ENCODE measurements at regions not wholly inside any gene's neighbourhood (a gene's known extent, or its start where the extent isn't known, plus 50 kb on each side); places are given as distances from the start of the nearest gene placed in this dataset.

DNA sequence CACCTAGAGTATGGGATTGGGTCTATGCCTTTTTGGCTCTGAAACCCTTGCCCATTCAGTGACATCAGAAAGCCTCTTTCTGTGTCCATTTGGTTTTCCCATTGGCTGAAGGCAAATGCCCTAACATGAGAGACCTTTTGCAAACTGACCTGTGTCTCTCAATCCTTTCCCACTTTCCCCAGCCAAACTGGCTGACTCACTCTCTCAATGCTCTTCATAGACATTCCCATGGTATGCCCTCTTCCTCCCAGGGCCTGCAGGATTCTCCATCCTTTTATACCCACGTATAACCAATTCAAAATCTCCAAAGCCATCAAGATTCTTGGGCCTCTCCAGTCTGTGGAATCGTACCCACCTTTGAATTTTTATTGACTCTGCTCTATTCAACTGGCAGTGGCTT is 563.3 kb downstream of the GATA3 start:
- TF ChIP-seq, protein P1, sequence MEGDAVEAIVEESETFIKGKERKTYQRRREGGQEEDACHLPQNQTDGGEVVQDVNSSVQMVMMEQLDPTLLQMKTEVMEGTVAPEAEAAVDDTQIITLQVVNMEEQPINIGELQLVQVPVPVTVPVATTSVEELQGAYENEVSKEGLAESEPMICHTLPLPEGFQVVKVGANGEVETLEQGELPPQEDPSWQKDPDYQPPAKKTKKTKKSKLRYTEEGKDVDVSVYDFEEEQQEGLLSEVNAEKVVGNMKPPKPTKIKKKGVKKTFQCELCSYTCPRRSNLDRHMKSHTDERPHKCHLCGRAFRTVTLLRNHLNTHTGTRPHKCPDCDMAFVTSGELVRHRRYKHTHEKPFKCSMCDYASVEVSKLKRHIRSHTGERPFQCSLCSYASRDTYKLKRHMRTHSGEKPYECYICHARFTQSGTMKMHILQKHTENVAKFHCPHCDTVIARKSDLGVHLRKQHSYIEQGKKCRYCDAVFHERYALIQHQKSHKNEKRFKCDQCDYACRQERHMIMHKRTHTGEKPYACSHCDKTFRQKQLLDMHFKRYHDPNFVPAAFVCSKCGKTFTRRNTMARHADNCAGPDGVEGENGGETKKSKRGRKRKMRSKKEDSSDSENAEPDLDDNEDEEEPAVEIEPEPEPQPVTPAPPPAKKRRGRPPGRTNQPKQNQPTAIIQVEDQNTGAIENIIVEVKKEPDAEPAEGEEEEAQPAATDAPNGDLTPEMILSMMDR (IDR thresholded peaks at IDR 0.05; ENCODE audit: extremely low read depth, missing control alignments) = no peak
- DNase-seq (ENCODE audit: low spot score) = no peak

DNA sequence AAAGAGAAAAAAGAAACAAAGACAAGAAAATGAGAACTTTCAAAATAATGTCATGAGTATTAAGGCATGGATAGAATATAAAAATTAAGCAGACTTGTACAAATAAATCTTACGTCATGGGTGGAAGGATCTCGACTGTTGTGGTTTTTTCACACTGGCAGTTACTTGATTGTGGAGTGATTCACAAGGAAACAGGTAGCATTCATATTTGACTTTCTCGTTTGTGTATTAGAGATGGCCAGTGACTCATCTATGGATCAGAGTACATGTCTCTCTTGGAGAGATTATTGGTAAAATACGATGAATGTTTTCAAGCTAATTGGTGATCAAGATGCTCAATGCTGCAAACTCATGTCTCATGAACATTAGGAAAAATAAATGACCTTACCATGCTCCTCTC is 564.3 kb downstream of the GATA3 start:
- no peak for DNase-seq (ENCODE audit: low spot score)
- TF ChIP-seq, protein P1 (IDR thresholded peaks at IDR 0.05; ENCODE audit: extremely low read depth, missing control alignments) = no peak

DNA sequence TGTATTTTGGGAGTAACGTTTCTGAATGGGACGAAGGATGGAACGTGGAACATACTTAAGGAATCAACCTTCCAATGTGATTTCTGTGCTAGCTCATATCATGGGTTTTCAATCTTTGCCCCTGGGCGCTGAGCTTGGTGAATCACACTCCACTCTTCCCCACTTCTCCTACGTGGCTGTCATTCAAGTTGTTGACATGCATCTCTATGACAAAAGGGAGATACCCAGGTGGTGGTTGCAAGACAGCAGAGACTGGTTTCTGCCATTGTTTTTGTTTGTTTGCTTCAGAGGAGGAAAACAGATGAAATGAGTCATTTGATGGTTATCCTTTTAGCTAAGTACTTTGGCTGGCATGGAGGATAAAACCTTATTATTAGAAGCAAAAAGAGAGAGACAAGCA is 573.9 kb downstream of the GATA3 start:
- DNase-seq (ENCODE audit: low spot score) = no peak
- TF ChIP-seq, protein P1 (IDR thresholded peaks at IDR 0.05; ENCODE audit: extremely low read depth, missing control alignments) = no peak

DNA sequence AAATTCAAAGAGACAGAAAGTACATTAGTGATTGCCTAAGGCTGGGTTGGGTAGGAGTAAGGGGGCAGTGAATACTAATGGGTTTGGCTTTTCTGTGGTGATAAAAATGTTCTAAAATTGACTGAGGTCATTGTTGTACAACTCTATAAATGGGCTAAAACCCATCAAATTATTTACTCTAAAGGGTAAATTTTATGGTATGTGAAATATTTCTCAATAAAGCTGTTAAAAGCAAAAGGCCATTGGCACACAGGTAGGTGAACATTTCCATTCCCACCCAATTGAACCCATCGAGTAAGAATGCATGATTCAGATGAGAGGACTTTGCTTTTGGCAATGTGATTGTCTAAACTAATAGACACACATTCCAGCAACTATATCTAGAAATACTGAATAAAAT is 579.4 kb downstream of the GATA3 start:
- DNase-seq (ENCODE audit: low spot score) = no peak
- TF ChIP-seq, protein P1 (IDR thresholded peaks at IDR 0.05; ENCODE audit: extremely low read depth, missing control alignments) = no peak

DNA sequence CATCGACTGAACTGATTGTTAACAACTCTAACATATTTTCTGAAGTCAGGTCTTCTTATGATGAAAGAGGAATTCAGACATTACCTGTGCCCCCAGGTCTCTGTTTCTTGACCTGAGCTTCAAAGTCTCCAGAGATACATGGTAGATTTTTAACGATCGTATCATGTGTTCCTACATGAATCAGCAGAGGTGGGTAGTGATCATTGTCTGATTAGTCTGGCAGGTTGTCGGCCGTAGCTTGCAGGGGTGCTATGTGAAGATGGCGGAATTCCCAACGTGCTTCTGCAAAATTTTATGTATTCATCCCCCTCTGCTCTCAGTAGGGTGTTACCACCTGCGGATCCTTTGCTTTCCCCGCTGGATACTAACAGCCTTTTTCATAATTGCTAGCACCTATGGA is 581.9 kb downstream of the GATA3 start:
- TF ChIP-seq, protein P1 (IDR thresholded peaks at IDR 0.05; ENCODE audit: extremely low read depth, missing control alignments) = no peak
- no peak for DNase-seq (ENCODE audit: low spot score)

DNA sequence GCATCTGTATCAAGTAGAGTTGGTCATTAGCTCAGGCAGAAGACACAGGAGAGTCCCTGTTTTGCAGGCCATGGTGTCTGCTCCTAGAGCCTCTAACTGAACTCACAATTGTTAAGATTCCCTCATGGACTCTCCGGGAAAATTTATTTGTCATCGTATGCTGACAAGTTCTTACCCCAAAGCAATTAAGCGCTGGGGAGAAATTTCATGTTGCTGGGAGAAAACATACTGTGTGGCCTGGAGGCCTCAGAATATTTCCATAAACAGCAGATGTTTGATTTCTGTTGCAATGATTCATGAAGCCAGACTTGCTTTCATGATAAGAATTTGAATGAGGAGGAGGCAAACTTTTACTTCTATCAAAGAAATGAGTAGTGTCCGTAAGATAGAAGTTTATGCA is 583.2 kb downstream of the GATA3 start:
- TF ChIP-seq, protein P1 (IDR thresholded peaks at IDR 0.05; ENCODE audit: extremely low read depth, missing control alignments) = no peak
- DNase-seq (ENCODE audit: low spot score) = no peak

DNA sequence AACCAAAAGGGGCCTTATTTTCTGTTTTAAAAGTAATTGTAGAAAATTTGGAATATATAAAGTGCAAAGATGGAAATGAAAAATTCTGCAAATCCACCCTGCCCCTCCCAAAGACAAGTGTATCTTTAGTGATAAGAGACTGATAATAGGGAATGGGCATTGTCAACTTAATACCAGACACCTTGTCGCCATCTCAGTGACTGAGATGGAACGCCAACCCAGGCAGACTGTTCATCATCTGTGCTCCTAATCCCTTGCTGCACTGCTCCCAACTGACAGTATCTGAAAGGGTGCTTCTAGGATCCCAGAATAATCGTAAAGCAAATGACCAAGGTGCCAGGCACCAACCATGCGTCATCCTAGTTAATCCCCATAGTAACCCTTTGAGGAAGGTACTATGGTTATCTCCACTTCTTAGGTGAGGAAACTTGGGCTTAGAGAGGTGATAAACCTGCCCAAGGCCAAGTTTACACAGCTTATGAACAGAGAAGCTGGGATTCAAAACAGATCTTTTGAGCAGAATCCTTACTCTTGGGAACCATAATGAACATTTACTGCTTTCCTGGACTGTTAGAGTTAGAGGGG is 583.7 kb downstream of the GATA3 start:
- TF ChIP-seq, protein P1 (IDR thresholded peaks at IDR 0.05; ENCODE audit: extremely low read depth, missing control alignments) = no peak
- DNase-seq (ENCODE audit: low spot score) = no peak

Measured in GM20000 (cell line).